ENCODE measurements at regions not wholly inside any gene's neighbourhood (a gene's known extent, or its start where the extent isn't known, plus 50 kb on each side); places are given as distances from the start of the nearest gene placed in this dataset.

DNA sequence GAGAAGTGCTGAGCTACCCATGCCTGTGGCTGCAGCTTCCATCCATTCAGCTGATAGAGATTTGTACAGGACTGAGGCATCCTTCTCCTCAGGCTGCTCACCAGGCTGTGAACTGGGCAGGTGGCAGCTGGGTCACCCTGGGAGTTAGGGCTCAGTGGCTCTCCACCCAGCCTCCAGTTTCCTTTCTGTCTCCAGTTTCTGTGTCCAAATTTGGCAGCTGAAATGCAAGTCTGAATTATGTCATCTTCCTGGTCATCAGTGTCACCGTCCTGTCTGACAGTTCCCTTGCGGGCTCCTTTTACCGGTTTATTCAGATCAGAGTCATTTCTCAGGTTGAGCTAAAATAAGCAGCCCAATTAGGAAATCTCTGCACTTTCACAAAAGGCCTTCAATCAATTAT lies 93.3 kb downstream of the EDN1 start:
- DNase-seq (ENCODE audit: low read depth) = no peak

- DNase-seq (ENCODE audit: low read depth) = no peak
These were observed 94.3 kb downstream of the EDN1 start for GRCh38 chr6:12384357-12384912.

DNA sequence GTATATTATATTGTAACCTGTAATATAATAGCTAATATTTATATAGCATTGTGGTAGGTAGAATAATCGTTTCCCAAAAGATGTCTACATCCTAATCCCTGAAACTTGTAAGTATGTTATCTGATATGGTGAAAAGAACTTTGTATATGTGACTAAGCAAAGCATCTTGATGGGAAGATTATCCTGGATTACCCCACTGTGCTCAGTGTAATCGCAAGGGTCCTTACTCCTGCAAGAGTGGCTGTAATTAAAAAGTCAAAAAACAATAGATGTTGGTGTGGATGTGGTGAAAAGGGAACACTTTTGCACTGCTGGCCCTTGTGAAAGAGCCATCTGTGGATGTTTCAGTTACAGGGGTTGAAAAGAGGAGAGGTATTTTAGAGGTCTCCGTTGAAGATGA lies 95.2 kb downstream of the EDN1 start:
- DNase-seq (ENCODE audit: low read depth) = no peak

DNA sequence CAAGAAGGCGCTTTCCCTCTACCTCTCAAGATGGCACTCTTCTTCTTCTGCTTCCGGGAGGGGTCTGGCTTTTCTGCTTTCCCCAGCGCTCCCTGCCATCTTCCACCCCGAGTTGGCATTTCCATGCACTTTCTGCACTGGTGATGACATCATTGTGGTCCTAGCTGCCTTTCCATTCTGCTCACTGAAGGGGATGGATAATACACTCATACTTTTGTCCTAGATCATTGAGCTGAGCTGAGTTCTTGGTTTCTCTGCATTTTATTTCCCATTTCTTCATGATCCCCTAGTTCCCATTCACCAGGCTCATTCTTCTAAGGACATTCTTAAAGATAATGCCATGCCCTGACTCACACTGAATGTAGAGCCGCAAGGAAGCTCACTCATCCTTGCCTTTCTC lies 96.7 kb downstream of the EDN1 start:
- DNase-seq (ENCODE audit: low read depth) = peak; percentile 20

- no peak for DNase-seq (ENCODE audit: low read depth)
These were observed 101.3 kb downstream of the EDN1 start for GRCh38 chr6:12391472-12391871.

GRCh38 chr6:12392490-12392889 lies 102.3 kb downstream of the EDN1 start:
- no peak for DNase-seq (ENCODE audit: low read depth)

GRCh38 chr6:12393100-12393499 lies 102.9 kb downstream of the EDN1 start:
- DNase-seq (ENCODE audit: low read depth) = no peak

GRCh38 chr6:12394170-12394569 lies 104.0 kb downstream of the EDN1 start:
- no peak for DNase-seq (ENCODE audit: low read depth)

DNA sequence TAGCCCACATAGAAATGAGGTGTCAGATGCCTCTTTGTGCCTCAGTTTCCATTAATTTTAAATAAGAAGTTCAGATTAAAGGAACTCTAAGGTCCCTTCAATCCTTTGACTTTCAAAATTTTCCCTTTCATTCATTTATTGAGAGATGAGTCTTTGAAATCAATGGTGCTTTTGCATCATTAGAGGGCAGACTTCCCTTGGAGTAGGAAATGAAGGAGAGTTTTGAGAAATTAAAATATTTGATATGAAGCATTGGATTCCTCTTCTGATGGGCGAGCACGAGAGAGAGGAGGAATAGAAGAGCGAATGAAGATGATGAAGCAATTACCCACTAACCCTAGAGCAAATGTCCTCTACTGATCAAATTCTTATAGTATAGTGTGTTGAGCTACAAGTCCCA lies 105.7 kb downstream of the EDN1 start:
- DNase-seq (ENCODE audit: low read depth) = no peak

- no peak for DNase-seq (ENCODE audit: low read depth)
These were observed 111.0 kb downstream of the EDN1 start for GRCh38 chr6:12401200-12401599.

GRCh38 chr6:12403201-12403826 lies 113.2 kb downstream of the EDN1 start:
- DNase-seq (ENCODE audit: low read depth) = peak; percentile 47

DNA sequence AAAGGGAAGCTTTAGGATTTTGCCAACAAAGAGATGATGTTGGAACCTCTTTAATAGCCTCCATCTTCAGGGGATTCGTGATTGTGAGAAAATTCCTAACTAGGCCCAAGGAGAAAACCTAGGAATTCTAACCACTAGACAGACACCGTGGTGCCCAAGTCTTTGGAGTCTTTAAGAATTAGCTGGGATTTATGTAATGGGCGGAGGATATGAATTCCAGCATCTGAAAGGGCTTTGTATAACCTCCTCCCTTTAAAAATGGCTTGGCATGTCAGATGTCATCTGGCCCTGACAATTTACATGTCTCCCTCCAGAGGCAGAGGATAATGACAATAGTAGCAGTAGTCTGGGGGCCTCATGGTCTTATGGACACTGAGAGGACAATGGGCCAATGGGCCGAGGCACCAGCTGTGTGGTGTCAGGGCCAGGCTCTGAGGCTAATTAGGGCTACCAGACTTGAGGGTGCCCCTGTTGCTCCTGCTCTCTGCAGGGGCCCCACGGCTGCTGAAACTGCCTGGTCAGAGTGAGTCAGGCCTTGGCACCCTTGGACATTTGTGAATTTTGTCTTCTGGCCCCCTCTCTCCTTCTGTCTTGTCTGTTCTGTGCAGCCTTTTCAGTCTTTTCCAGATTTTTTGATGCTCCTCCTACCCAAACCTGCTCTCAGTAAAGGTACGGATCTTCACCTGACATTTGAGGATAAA lies 113.9 kb downstream of the EDN1 start:
- DNase-seq (ENCODE audit: low read depth) = no peak

GRCh38 chr6:12404651-12405050 lies 114.5 kb downstream of the EDN1 start:
- DNase-seq (ENCODE audit: low read depth) = no peak

DNA sequence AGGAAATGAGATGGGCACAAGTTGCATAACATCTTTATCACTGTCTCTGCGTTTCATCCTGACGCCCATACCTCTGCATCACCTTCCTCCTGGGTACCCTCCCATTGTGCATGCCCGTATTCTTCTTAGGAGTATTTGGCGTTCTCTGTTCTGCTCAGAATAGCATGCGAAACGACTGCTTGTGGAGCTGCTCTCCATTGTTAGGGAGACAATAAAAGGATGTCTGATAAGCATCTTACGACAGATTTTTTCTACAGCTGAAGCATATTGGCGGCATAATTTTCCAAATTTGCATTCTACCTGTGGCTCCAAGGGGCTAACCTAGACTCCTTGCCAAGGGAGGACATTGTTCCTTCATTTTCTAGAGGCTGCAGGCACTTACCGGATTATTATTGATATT lies 118.6 kb downstream of the EDN1 start:
- DNase-seq (ENCODE audit: low read depth) = no peak

DNA sequence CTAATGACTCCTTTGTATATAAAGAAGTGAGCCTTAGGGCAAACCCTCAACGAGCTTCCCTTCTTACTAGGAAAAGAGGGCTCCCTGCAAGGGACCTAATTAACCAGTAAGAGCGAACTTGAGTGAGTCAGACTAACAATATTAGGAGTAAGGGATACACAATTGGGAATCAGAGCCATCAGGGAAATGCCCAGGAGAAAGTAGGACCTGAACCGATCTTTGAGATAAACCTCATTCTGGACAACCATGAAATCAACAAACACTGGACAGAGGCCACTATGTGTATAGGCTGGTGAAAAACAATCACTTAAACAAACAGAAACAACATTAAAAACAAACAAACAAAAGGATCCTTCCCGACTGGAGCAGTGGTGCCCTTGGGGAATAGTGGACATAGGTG lies 120.8 kb downstream of the EDN1 start:
- DNase-seq (ENCODE audit: low read depth) = no peak

DNA sequence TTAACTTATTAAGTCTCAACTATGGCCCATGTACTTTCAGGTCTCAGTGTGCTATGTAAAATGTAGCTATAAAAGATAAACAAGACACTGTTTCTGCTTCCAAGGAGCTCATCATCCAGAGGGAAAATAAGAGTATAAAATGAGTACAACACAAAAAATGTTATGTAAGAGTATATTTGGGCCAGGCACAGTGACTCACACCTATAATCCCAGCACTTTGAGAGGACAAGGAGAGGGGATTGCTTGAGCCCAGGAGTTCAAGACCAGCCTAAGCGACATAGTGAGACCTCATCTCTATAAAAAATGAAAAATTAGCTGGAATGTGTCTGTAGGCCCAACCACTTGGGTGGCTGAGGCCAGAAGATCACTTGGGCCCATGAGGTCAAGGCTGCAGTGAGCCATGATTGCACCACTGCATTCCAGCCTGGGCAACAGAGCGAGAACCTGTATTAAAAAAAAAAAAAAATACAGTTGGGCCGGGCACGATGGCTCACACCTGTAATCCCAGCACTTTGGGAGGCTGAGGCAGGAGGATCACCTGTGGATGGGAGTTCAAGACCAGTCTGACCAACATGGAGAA lies 124.0 kb downstream of the EDN1 start:
- no peak for DNase-seq (ENCODE audit: low read depth)

- DNase-seq (ENCODE audit: low read depth) = no peak
These were observed 125.9 kb downstream of the EDN1 start for GRCh38 chr6:12415980-12416598.

DNA sequence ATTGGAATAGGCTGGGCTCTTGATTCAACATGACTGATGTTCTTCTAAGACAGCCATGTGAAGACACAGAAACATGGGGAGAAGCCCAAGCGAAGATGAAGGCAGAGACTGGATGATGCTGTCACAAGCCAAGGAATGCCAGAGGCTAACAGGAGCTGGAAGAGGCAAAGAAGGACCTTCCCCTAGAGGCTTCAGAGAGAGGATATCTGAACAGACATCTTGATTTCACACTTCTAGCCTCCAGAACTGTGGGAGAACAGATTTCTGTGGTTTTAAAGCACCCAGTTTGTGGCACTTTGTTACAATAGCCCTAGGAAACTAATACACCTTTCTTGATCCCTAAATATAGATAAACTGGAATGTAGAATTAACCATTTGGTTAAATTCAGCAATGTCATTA lies 127.0 kb downstream of the EDN1 start:
- DNase-seq (ENCODE audit: low read depth) = no peak

GRCh38 chr6:12418946-12419345 lies 128.8 kb downstream of the EDN1 start:
- no peak for DNase-seq (ENCODE audit: low read depth)

DNA sequence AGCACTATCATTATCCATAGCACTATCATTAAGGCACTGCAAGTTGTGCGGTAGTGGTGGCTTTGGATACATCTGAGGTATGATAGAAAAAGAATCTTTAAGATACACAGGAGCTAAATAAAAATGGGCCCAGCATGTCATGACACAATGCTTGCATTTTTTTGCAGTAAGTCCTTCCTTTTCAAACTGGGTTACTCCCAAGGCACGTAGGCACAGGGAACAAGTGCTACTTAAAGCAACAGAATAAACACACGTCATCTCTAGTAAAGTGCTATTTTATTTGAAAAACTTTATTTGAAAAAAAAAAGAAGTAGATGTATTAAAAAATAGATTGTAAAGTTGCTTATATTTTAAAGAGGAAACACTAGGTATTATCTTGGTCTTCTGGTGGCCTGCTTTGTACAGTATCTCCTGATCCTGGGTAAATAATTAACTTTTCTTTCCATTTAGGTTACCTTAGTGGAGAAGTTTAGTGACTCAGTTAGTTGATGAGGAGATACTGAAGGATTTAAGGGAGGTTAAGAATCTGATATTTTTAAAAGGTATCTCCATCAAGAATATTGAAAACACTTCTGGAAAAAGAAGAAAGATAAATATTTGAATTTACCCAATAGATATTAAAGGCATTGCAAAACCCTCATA lies 129.6 kb downstream of the EDN1 start:
- DNase-seq (ENCODE audit: low read depth) = no peak

DNA sequence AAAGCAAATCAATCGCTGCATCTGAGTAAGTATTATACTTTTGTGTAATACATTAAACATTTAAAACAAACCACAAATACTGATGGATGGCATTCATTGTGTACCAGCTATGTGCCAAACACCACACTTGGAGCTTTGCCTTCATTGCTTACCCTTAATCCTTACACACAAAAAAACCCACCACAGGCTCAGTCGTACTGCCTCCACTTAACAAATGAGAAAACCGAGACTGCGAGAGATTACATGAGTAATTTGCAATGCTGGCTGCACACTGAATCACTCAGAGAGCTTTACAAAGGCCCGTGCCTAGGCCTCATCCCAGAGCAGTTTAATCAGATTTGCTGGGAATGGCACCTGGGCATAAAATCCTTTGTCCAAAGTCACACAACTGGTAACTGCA lies 130.5 kb downstream of the EDN1 start:
- peak; percentile 10 for DNase-seq (ENCODE audit: low read depth)

- DNase-seq (ENCODE audit: low read depth) = no peak
These were observed 131.4 kb downstream of the EDN1 start for GRCh38 chr6:12421596-12421995.

Data from iris pigment epithelial cell (primary cell).